ENCODE measurements at regions not wholly inside any gene's neighbourhood (a gene's known extent, or its start where the extent isn't known, plus 50 kb on each side); places are given as distances from the start of the nearest gene placed in this dataset.
"Not testable (repeated sequence)": the region's sequence is repeated elsewhere in the genome, so short reads cannot be mapped to it uniquely, and the experiment has no call there.

DNA sequence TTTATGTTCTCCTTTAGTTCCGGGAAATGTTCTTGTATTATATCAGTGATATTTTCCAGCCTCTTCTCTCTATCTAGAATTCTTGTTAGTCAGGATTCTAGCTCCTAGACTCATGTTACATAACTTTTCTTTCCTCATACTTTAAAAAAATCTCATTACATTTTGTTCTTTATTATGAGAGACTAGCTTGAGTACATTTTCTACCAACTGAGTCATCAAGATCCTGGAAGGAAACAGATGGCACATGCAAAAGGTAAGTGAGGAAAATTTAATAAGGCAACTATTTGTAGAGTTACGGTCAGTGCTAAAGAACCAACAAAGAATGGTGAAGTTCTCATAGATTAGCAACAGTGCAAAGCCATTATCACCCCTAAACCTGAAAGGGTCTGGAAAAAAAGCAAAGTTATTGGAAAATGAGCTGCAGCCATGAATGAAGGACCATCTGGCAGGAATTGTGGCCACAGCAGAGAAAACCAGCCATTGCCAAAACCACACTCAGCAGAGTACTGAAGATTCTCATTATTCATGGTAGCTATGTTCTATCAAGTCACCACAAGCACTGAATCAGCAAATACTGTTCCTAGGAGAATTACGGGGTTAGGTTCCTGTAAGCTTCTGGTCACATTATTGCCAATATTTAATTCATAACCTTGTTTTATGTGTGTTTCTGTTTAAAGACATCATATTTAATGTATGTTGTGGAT is 98.3 kb upstream of the C7orf33 start:
- DNase-seq (ENCODE audit: extremely low read depth, low read depth): no peak
- TF ChIP-seq CTCF (IDR thresholded peaks at IDR 0.05; ENCODE audit: low read depth, low read length): no peak

- DNase-seq (ENCODE audit: extremely low read depth, low read depth): no peak
- no peak for TF ChIP-seq CTCF (IDR thresholded peaks at IDR 0.05; ENCODE audit: low read depth, low read length)
Observed at GRCh38 chr7:148495605-148496004, 95.0 kb upstream of the C7orf33 start.

DNA sequence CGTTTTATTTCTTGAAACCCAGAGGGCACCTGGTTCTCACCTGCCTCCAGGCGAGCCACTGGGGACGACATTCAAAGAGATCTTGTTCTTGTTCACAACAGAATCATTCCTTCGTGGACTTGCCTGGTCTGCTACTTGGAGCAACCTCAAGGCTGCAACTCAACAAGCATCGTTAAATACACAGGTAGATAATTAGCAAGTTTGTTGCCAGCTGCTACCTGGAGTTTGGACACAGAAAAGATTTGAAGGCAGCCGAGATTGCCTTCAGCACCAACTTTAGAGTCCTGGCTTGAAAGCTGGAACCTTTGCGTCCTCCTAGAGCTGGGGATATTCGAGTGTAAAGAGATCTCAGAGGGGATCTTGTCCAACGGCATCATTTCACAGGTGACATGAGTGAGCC is 89.6 kb upstream of the C7orf33 start:
- no peak for DNase-seq (ENCODE audit: extremely low read depth, low read depth)
- TF ChIP-seq CTCF (IDR thresholded peaks at IDR 0.05; ENCODE audit: low read depth, low read length): no peak

DNA sequence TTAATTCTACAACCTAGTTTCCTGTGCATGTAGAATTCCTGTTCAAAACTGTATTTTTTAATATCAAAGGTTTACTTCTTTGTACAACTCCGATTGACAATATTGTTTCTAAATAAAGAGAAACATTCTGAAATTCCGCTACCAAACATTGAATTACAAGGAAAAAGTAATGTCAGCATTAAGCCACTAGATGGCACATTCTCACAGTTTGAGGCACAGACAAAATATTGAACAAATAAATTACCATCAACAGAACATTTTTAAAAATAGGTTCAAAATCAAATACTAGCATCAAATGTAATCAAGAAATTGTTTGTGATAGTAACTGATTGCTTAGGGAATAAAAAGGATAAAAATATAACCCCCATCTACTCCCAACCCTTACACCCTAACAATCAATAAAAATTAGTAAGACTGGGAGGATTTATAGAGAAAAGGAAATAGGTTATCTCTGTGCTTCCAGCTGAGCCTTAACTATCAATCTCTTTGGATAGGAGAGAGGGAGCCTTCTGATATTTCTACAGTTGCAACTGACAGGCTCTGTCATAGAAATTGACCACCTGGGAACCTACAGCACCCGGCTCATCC is 86.6 kb upstream of the C7orf33 start:
- TF ChIP-seq CTCF (IDR thresholded peaks at IDR 0.05; ENCODE audit: low read depth, low read length): peak; percentile 67
- peak; percentile 4 for DNase-seq (ENCODE audit: extremely low read depth, low read depth)

DNA sequence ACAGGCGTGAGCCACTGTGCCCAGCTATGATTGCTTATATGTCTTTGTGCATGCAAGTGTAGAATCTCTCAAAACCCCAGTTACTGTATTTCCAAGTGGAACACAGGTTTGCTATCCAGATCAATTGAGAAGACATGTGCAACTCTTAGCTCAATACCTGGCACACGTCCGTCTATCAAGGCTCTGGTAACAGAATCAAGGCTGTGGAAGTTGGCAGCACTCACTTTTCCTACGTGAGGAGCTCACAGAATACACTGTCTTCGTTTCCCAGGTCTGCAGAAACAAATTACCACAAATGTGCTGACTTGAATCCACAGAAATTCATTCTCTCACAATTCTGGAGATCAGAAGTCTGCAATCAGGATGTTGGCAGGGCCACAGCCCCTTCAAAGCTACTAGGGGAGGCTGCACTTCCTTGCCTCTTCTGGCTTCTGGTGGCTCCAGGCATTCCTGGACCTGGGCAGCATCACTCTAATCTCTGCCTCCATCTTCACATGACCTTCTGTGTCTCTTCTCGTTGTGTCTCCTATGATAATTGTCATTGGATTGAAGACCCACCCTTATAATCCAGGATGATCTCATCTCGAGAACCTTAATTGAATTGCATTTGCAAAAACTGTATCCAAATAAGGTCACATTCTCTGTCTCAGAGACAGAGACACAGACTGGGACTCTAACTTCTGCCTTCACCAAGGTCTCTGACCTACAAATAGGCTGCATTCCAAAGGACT is 84.8 kb upstream of the C7orf33 start:
- DNase-seq (ENCODE audit: extremely low read depth, low read depth): no peak
- TF ChIP-seq CTCF (IDR thresholded peaks at IDR 0.05; ENCODE audit: low read depth, low read length): no peak

DNA sequence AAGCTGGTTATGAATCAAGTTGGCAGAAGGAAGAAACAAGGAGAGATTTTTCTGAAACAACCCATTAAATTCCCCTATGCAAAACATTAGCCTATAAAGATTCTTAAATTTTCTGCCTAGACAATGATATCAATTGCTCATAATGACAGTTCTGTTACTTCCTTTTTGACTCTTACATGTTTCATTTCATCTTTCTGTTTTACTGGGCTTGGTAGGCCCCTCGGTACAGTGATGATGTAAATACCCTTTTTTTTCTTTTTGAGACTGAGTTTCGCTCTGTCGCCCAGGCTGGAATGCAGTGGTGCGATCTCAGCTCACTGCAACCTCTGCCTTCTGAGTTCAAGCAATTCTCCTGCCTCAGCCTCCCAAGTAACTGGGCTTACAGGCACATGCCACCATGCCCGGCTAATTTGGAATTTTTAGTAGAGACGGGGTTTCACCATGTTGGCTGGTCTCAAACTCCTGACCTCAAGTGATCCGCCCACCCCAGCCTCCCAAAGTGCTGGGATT is 83.4 kb upstream of the C7orf33 start:
- DNase-seq (ENCODE audit: extremely low read depth, low read depth): not testable (repeated sequence)

DNA sequence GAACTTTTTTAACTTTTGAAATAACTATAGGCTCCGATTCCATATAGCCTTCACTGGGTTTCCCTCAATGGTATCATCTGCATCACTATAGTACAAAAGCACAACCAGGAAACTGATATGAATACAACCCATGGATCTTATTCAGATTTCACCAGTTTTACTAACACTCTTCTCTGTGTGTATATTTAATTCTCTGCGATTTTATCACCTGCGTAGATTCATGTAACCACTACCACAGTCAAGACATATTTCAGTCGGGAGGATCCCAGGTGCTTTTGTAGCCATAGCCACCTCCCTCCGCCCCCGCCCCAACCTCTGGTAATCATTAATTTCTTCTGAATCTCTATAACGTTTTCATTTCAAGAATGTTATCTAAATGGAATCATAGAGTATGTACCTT is 82.8 kb upstream of the C7orf33 start:
- no peak for DNase-seq (ENCODE audit: extremely low read depth, low read depth)
- TF ChIP-seq CTCF (IDR thresholded peaks at IDR 0.05; ENCODE audit: low read depth, low read length): no peak
